Choroid plexus epithelial cell (primary cell): ENCODE measurements at regions not wholly inside any gene's neighbourhood (a gene's known extent, or its start where the extent isn't known, plus 50 kb on each side); places are given as distances from the start of the nearest gene placed in this dataset.
"Not testable (repeated sequence)": the region's sequence is repeated elsewhere in the genome, so short reads cannot be mapped to it uniquely, and the experiment has no call there.

Experiments used
- DNase-seq: peaks from one replicate; pipeline ENCODE4 v3.0.0-alpha.2; 2010; ENCODE audit warnings: low read depth
- H3K4me3 ChIP-seq: 2 replicates; pipeline ENCODE4 v1.5.1; 2011; ENCODE audit warnings: low read depth, mild to moderate bottlenecking, control low read depth, low read length, moderate library complexity
- CTCF ChIP-seq: conservative IDR thresholded peaks from 2 replicates; pipeline ENCODE4 v1.5.1; 2011; ENCODE audit warnings: low read depth, mild to moderate bottlenecking, control low read depth, inconsistent platforms, low read length, moderate library complexity

- DNase-seq, result no peak
- TF ChIP-seq CTCF, result no peak
- no peak overlapping the region for H3K4me3 ChIP-seq
Observed at GRCh38 chr16:60407606-60408005, 1628.6 kb downstream of the CDH8 start.

GRCh38 chr16:60407034-60407433 is 1629.2 kb downstream of the CDH8 start:
- H3K4me3 ChIP-seq, result no peak overlapping the region
- TF ChIP-seq CTCF, result no peak
- DNase-seq, result no peak

GRCh38 chr16:60405286-60405685 is 1631.0 kb downstream of the CDH8 start:
- no peak overlapping the region for H3K4me3 ChIP-seq
- TF ChIP-seq CTCF, result no peak
- no peak for DNase-seq

GRCh38 chr16:60404401-60404800 is 1631.8 kb downstream of the CDH8 start:
- DNase-seq, result no peak
- no peak for TF ChIP-seq CTCF
- H3K4me3 ChIP-seq, result no peak overlapping the region

GRCh38 chr16:60402941-60403340 is 1633.3 kb downstream of the CDH8 start:
- H3K4me3 ChIP-seq, DNase-seq: not testable (repeated sequence)

GRCh38 chr16:60392380-60392779 is 1643.9 kb downstream of the CDH8 start:
- no peak overlapping the region for H3K4me3 ChIP-seq
- TF ChIP-seq CTCF, result no peak
- no peak for DNase-seq

- DNase-seq, result no peak
- TF ChIP-seq CTCF, result no peak
Observed at GRCh38 chr16:60371591-60371990, 1637.5 kb upstream of the GOT2 start.

GRCh38 chr16:60367739-60368138 is 1633.6 kb upstream of the GOT2 start:
- no peak for DNase-seq
- no peak for TF ChIP-seq CTCF
- no peak overlapping the region for H3K4me3 ChIP-seq

More at GRCh38 chr16:60371591-60371990, 1637.5 kb upstream of the GOT2 start:
- no peak overlapping the region for H3K4me3 ChIP-seq
